GM23248 (cell line): ENCODE measurements at regions not wholly inside any gene's neighbourhood (a gene's known extent, or its start where the extent isn't known, plus 50 kb on each side); places are given as distances from the start of the nearest gene placed in this dataset.

Experiments
- EZH2 ChIP-seq: fragments of 200-600 bp; sonication (generic); IDR thresholded peaks from 2 replicates; pipeline ENCODE4 v1.6.1; 2018; ENCODE audit warnings: antibody characterized with exemption, mild to moderate bottlenecking; ENCODE audit not compliant: insufficient read depth, poor library complexity, severe bottlenecking
- EZH2phosphoT487 ChIP-seq: fragments of 200-600 bp; sonication (generic); IDR thresholded peaks from 2 replicates; pipeline ENCODE4 v1.6.1; 2018; ENCODE audit warnings: antibody characterized with exemption, moderate library complexity, mild to moderate bottlenecking, low read depth; ENCODE audit not compliant: insufficient read depth

GRCh38 chr5:142491679-142492078 lies 166.9 kb upstream of the SPRY4 start:
- TF ChIP-seq EZH2phosphoT487 (no peak), EZH2 (no peak)
